Inferior parietal cortex (tissue), 1 donor: ENCODE measurements at regions not wholly inside any gene's neighbourhood (a gene's known extent, or its start where the extent isn't known, plus 50 kb on each side); places are given as distances from the start of the nearest gene placed in this dataset.
"Not testable (repeated sequence)": the region's sequence is repeated elsewhere in the genome, so short reads cannot be mapped to it uniquely, and the experiment has no call there.

Experiments
- DNase-seq: peaks from one replicate; pipeline ENCODE4 v3.0.0-alpha.2; 2016; ENCODE audit errors: extremely low spot score

DNA sequence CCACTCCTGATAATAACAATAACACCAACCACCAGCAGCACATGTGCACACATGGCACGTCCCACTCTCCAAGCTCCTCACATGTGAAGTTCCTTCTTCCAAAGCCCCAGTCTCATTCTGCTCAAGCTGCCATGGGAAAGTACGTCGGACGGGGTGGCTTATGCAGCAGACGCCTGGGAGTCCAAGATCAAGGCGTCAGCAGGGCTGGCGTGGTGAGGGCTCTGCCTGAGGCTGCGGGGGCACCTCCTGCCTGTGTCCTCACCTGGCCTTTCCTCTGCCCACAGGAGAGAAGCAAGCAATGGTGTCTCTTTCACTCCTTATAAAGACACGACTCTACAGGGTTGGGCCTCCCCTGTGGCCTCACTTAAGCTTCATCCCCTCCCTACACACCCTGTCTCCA lies 68.8 kb upstream of the INSIG1 start:
- no peak for DNase-seq

GRCh38 chr7:155229548-155230168 lies 68.0 kb upstream of the INSIG1 start:
- no peak for DNase-seq

GRCh38 chr7:155230169-155230593 lies 67.5 kb upstream of the INSIG1 start:
- peak; percentile 75 for DNase-seq

DNA sequence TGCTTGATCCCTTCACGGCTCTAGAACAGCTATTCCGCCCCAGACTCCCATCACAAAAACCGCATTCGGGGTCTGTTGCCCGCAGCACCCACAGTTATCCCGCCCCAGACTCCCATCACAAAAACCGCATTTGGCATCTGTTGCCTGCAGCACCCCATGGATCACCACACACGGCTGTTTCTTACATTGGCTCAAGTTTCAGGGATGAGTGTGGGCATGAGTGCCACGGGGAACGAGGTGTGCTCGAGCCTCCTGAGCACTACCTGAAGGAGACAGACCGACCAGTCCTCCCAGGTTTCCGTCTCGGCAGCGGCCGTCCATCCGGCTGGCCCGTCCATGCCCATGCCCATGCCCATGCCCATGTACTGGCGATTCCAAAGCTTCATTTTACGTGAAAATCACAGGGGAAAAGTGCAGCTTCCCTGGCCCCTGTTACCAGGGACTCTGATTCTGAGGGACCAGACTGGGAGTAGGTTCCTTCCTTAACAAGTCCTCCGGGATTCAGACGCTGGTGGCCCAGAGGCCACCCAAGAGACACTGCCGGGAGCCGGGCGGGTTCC lies 66.4 kb upstream of the INSIG1 start:
- no peak for DNase-seq

DNA sequence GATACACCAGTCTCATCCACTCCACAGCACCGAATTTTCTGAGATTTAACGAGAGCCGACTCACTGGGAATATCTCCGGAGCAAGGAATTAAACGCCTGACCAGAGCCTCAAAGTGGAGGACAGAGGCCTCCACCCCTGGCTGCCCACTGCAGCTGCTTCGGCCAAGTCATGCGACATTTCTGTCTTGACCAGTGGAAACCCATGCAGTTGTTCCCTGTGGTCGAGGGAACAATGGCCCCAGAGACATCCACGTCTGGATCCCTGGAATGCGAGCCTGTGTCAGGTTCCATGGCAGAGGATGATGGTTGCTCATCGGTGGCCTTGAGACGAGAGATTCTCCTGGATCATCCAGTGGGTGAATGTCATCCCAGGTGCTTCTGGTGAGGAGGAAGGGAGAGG lies 65.7 kb upstream of the INSIG1 start:
- DNase-seq: no peak

- no peak for DNase-seq
Measured at GRCh38 chr7:155232911-155233310, 64.8 kb upstream of the INSIG1 start.

DNA sequence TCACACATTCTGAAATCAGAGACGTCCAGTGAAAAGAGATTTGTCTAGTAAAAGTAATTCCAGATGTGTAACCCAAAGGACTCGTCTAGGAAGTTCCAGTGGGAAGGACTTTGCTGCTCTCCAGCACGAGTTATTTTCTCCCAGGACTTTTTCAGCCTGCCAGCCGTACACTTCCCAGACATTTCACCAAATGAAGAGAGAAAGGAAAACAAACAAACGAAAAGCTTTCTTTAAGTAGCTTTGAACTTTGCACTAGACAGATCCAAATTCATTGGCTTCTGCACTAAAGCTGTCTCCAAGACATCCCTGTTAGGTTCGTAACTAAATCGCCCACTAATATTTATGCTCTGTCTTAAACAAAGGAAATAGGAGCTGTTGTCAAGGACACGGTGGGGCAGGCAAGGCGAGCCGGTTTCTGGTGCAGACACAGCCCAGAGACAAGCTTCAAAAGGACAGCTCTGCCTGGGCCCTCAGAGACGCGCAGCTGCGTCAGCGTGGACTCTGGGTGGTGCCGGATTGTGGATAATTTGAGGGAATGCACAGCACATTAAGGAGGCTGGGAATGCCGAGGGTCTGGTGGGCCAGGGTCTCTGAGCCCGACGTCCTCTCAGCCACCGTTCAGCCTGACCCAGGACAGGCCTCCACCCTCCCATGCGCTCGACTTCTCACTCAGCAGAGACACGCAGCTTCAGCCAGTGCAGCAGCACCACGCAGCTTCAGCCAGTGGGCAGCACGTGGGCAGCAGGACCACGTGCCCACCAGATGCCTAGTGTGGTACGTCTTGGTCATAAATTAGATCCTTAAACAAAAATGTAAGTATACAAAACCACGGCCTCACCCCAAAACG lies 64.1 kb upstream of the INSIG1 start:
- DNase-seq: no peak

GRCh38 chr7:155234158-155234492 lies 63.6 kb upstream of the INSIG1 start:
- peak; percentile 11 for DNase-seq

- no peak for DNase-seq
Measured at GRCh38 chr7:155234950-155235789, 62.5 kb upstream of the INSIG1 start.

DNA sequence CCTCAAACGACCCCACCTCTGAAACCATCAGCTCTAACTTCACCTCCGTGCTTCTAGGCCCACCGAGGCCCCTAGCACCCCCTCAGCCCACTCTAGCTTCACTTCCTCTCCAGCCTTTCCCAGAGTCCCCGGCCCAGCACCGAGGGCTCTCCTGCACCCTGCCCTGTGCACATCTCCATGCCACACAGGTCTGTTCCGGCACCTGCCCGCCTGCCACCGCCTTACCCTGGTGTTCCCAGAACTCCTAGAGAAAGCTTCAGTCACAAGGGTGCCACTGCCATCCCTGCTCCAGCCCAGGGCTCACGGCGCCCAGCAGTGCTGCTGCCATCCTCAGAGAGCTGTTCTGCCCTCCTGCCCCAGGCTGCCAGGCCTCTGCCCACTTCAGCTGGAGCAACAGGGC lies 61.3 kb upstream of the INSIG1 start:
- no peak for DNase-seq

- DNase-seq: no peak
Measured at GRCh38 chr7:155237297-155237696, 60.4 kb upstream of the INSIG1 start.

- DNase-seq: no peak
Measured at GRCh38 chr7:155237730-155238129, 59.9 kb upstream of the INSIG1 start.

DNA sequence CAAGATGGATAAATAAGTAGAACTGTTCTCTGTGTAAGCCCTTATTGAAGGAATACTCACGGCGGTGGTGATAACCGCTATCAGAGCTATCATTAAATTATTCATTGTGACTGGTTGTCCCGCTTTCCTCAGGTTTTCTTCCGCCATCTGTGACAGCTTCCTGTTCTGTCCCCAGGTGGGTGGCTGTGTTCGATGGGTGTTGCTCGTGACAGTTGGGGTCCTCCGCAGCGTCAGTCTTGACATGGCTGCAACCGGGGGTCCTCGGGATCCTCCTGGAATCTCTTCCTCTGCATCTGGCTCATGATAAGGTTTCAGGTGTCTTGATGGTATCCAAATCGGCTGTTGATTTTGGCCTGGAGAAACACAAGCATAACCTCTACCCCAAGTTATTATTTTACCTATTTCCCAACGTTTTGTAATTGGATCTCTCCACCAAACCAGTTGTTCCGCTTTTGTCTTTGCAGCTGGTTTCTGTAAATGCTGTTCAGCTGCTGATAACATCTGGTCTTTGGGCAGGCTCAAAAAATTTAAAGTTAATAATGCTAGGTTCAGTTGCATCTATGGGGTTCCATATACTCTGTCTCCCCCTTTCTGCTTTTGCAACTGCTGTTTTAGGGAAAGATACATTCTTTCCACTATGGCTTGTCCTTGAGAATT lies 58.1 kb upstream of the INSIG1 start:
- not testable (repeated sequence) for DNase-seq

DNA sequence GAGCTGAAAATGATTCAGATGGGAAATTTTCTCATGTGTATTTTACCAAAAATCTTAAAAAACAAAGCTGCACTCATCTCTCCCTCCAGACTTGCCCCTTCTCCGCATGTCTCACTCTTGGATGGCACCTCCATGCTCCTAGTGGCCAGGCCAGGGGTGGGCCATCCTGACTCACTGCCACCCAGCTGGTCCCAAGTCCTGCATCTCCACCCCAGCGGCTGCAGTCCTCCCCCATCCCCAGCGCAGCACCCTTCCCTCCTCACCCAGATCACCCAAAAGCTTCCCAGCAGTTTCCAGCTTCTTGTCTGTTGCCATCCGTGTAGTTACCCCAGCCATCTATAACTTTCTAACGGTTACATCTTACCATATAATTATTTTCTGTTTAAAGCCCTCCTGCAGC lies 53.0 kb upstream of the INSIG1 start:
- no peak for DNase-seq

- no peak for DNase-seq
Measured at GRCh38 chr7:155247479-155248365, 50.0 kb upstream of the INSIG1 start.
